ENCODE measurements at regions not wholly inside any gene's neighbourhood (a gene's known extent, or its start where the extent isn't known, plus 50 kb on each side); places are given as distances from the start of the nearest gene placed in this dataset.

- Histone ChIP-seq H3K4me3 (ENCODE audit: low read depth in 1 of 2, low read length in 2 of 2) (no peak overlapping the region), H3K4me1 (ENCODE audit: control insufficient read depth in 1 of 2, insufficient read depth in 2 of 2, low read length in 2 of 2) (peaks cover 0 to 5% of the 10 kb centered on the region in 2 donors), H3K27me3 (ENCODE audit: low read depth, low read length) (peaks cover 6% of the 10 kb centered on the region), H3K27ac (ENCODE audit: low read length) (no peak overlapping the region), H3K36me3 (ENCODE audit: control insufficient read depth in 1 of 2, insufficient read depth in 2 of 2, low read length in 2 of 2) (no peaks in the 10 kb centered on the region), H3K9me3 (ENCODE audit: control insufficient read depth in 1 of 2, low read length in 2 of 2) (no peaks in the 10 kb centered on the region)
Observed at GRCh38 chr17:79215631-79216030, 141.0 kb downstream of the ENGASE start.

DNA sequence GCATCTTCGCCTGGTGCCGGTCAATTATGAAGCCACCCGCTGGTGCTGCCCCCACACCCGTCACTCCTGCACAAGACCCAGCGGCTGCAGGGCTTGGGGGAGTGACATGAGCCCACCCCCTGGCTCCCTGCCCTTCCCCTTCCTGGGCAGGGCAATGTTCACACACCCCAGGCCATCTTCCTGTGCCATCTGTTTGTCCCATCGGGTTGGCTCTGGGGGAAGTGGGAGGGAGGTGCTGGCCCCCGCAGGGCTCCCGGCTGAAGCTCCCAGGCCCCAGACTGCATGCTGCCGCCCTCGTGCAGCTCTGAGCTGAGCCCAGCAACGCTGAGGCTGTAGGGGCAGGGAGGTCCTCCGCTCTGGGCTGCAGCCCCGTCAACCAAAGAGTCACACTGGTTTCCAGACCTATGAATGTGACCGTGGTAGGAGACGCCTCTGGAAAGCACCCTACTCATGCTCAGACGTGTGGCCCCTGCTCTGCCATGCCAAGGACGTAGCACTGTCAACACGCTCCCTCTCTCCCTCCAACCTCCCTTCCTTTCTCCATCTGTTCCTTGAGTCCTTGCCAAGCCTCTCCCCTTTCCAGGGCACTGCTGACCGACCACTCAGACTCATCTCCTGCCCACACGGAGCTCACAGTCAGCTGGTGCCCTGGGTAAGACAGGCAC, 140.4 kb downstream of the ENGASE start:
- Histone ChIP-seq H3K36me3 (ENCODE audit: control insufficient read depth in 1 of 2, insufficient read depth in 2 of 2, low read length in 2 of 2) (no peaks in the 10 kb centered on the region), H3K27me3 (ENCODE audit: low read depth, low read length) (peaks cover under 1% of the 10 kb centered on the region), H3K4me3 (ENCODE audit: low read depth in 1 of 2, low read length in 2 of 2) (no peak overlapping the region), H3K27ac (ENCODE audit: low read length) (no peak overlapping the region), H3K9me3 (ENCODE audit: control insufficient read depth in 1 of 2, low read length in 2 of 2) (no peaks in the 10 kb centered on the region), H3K4me1 (ENCODE audit: control insufficient read depth in 1 of 2, insufficient read depth in 2 of 2, low read length in 2 of 2) (no peaks in the 10 kb centered on the region)

DNA sequence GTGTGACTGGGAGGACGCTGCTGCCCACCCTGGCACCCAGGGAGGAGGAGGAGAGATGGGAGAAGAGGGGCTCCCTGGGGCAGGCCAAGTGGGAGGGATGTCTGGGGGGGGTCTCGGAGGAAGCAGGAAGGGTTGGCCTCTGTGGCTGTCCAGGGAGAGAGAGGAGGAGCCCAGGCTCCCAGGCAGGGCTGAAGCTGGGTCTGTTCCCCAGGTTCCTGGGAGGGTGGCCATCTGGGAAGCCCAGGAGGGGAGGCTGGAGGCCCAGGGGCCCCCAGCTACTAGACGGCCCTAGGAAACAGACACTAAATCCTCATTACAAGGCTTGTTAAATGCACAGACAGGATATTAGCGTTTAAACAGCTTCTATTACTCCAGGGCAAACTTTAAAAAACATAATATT, 139.8 kb downstream of the ENGASE start:
- Histone ChIP-seq H3K4me1 (ENCODE audit: control insufficient read depth in 1 of 2, insufficient read depth in 2 of 2, low read length in 2 of 2) (no peaks in the 10 kb centered on the region), H3K27ac (ENCODE audit: low read length) (no peak overlapping the region), H3K27me3 (ENCODE audit: low read depth, low read length) (no peaks in the 10 kb centered on the region)

DNA sequence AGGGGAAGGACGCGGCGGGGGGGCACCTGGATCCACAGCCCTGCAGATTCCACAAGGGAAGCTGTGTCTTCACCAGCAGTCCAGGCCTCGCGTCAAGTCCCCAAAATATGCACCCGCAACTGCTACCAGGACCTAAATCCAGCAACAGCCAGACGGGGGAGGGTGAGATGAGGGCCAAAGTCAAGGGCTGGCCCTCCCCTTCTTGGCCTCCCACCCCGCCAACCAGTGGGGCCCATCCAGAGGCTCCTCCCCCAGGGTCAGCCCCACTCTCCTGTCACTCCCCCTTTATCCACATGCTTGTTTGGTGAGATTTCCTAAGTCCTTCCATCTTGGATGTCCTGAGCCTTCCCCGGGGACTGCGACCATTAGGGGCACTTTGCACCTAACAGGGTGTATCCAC, 138.7 kb downstream of the ENGASE start:
- Histone ChIP-seq H3K36me3 (ENCODE audit: control insufficient read depth in 1 of 2, insufficient read depth in 2 of 2, low read length in 2 of 2) (no peaks in the 10 kb centered on the region), H3K4me3 (ENCODE audit: low read depth in 1 of 2, low read length in 2 of 2) (no peak overlapping the region), H3K27ac (ENCODE audit: low read length) (no peak overlapping the region), H3K27me3 (ENCODE audit: low read depth, low read length) (no peaks in the 10 kb centered on the region), H3K9me3 (ENCODE audit: control insufficient read depth in 1 of 2, low read length in 2 of 2) (no peaks in the 10 kb centered on the region), H3K4me1 (ENCODE audit: control insufficient read depth in 1 of 2, insufficient read depth in 2 of 2, low read length in 2 of 2) (no peaks in the 10 kb centered on the region)

More for the DNA sequence above, 139.8 kb downstream of the ENGASE start:
- H3K9me3 ChIP-seq (ENCODE audit: control insufficient read depth in 1 of 2, low read length in 2 of 2), result no peaks in the 10 kb centered on the region
- H3K36me3 ChIP-seq (ENCODE audit: control insufficient read depth in 1 of 2, insufficient read depth in 2 of 2, low read length in 2 of 2), result no peaks in the 10 kb centered on the region
- H3K4me3 ChIP-seq (ENCODE audit: low read depth in 1 of 2, low read length in 2 of 2), result no peak overlapping the region

DNA sequence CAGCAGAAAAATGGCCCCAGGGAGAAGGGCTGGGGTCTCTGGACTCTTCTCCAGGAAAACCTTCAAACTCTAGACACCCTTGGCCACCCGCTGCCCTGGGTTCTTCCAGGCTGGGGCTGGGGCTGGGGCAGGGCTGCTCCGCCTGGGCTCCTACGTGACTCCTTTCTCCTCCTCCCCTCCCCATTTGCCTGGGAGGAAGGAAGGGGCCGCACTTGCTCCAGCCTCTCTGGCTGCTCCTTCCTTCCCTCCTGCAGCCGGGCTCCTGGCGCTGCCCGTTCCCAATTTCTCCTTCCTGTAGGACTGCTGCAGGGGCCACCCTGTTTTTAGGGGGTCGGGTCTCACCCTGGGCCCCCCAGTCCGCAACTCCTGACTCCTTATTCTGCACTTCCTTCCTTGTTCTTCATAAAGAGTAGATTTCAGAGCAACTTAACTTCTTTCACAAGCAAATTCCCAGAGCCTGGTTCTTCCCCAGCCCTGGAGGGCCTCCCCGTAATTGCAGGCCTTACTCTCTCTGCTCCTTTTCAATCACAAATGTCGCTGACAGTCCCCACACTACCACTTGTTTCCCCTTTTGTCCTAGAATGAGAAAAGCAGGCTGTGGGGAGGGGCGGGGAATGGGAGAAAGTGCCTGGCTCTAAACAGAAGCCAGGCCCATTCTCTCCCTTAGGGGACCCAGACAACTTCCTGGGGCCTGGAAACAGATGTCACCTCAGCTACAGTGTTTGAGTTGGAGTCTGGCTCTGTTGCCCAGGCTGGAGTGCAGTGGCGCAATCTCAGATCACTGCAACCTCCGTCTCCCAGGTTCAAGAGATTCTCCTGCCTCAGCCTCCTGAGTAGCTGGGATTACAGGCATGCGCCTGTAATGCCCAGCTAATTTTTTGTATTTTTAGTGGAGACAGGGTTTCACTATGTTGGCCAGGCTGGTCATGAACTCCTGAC, 137.8 kb downstream of the ENGASE start:
- H3K27me3 ChIP-seq (ENCODE audit: low read depth, low read length), result no peaks in the 10 kb centered on the region
- H3K27ac ChIP-seq (ENCODE audit: low read length), result no peak overlapping the region
- H3K4me3 ChIP-seq (ENCODE audit: low read depth in 1 of 2, low read length in 2 of 2), result no peak overlapping the region
- no peaks in the 10 kb centered on the region for H3K4me1 ChIP-seq (ENCODE audit: control insufficient read depth in 1 of 2, insufficient read depth in 2 of 2, low read length in 2 of 2)
- no peaks in the 10 kb centered on the region for H3K36me3 ChIP-seq (ENCODE audit: control insufficient read depth in 1 of 2, insufficient read depth in 2 of 2, low read length in 2 of 2)
- no peaks in the 10 kb centered on the region for H3K9me3 ChIP-seq (ENCODE audit: control insufficient read depth in 1 of 2, low read length in 2 of 2)

GRCh38 chr17:79211061-79211770, 136.6 kb downstream of the ENGASE start:
- no peaks in the 10 kb centered on the region for H3K4me1 ChIP-seq (ENCODE audit: control insufficient read depth in 1 of 2, insufficient read depth in 2 of 2, low read length in 2 of 2)
- H3K27me3 ChIP-seq (ENCODE audit: low read depth, low read length), result no peaks in the 10 kb centered on the region
- no peaks in the 10 kb centered on the region for H3K9me3 ChIP-seq (ENCODE audit: control insufficient read depth in 1 of 2, low read length in 2 of 2)
- no peak overlapping the region for H3K4me3 ChIP-seq (ENCODE audit: low read depth in 1 of 2, low read length in 2 of 2)
- H3K36me3 ChIP-seq (ENCODE audit: control insufficient read depth in 1 of 2, insufficient read depth in 2 of 2, low read length in 2 of 2), result no peaks in the 10 kb centered on the region
- H3K27ac ChIP-seq (ENCODE audit: low read length), result no peak overlapping the region

DNA sequence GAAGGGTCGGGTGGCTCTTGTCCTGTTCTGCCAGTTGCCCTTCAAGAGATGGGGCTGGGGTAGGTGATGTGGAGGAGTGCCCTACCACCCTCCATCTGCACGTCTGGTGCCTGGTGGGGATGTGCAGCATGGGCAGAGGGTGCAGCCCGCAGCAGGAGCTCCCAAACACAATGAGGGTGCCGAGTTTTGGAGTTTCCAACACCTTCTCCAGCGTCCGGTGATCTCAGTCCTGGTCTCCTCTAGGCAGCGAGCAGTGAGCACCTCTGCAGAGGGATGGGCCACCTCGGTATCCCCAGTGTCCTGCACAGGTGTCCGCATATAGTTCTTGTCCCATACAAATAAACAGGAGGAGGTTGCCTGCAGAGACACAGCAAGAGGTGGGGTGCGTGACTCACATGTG, 136.0 kb downstream of the ENGASE start:
- Histone ChIP-seq H3K36me3 (ENCODE audit: control insufficient read depth in 1 of 2, insufficient read depth in 2 of 2, low read length in 2 of 2) (no peaks in the 10 kb centered on the region), H3K4me1 (ENCODE audit: control insufficient read depth in 1 of 2, insufficient read depth in 2 of 2, low read length in 2 of 2) (no peaks in the 10 kb centered on the region), H3K27ac (ENCODE audit: low read length) (no peak overlapping the region), H3K4me3 (ENCODE audit: low read depth in 1 of 2, low read length in 2 of 2) (no peak overlapping the region), H3K27me3 (ENCODE audit: low read depth, low read length) (no peaks in the 10 kb centered on the region), H3K9me3 (ENCODE audit: control insufficient read depth in 1 of 2, low read length in 2 of 2) (no peaks in the 10 kb centered on the region)

GRCh38 chr17:79207960-79208359, 133.3 kb downstream of the ENGASE start:
- Histone ChIP-seq H3K27me3 (ENCODE audit: low read depth, low read length) (no peaks in the 10 kb centered on the region), H3K4me3 (ENCODE audit: low read depth in 1 of 2, low read length in 2 of 2) (no peak overlapping the region), H3K36me3 (ENCODE audit: control insufficient read depth in 1 of 2, insufficient read depth in 2 of 2, low read length in 2 of 2) (no peaks in the 10 kb centered on the region), H3K9me3 (ENCODE audit: control insufficient read depth in 1 of 2, low read length in 2 of 2) (no peaks in the 10 kb centered on the region), H3K4me1 (ENCODE audit: control insufficient read depth in 1 of 2, insufficient read depth in 2 of 2, low read length in 2 of 2) (no peaks in the 10 kb centered on the region), H3K27ac (ENCODE audit: low read length) (no peak overlapping the region)

DNA sequence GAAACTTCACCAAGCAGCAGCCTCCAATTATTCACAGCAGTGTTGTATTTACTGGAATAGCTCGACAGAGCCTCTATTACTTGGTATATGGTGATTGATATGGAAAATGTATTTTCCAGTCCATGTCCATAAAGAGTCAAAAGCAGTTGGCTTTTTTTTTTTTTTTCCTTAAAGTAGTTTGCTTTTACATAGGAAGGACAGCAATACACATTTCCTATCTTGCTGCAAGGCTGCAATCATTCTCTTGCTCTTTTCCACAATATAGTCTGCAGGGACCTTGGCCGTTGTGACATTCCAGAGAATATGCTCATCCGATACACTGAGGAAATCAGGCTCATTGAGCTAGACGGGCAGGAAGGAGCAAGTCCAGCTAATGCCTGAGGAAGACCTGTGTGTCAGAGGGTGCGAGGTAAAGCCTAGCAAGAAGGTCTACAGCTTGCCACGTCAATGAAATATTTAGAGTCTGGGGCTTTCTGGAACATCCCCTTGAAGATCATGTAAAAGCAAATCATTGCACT, 131.1 kb downstream of the ENGASE start:
- Histone ChIP-seq H3K4me3 (ENCODE audit: low read depth in 1 of 2, low read length in 2 of 2) (no peak overlapping the region), H3K27me3 (ENCODE audit: low read depth, low read length) (no peaks in the 10 kb centered on the region), H3K27ac (ENCODE audit: low read length) (no peak overlapping the region), H3K9me3 (ENCODE audit: control insufficient read depth in 1 of 2, low read length in 2 of 2) (no peaks in the 10 kb centered on the region), H3K36me3 (ENCODE audit: control insufficient read depth in 1 of 2, insufficient read depth in 2 of 2, low read length in 2 of 2) (no peaks in the 10 kb centered on the region), H3K4me1 (ENCODE audit: control insufficient read depth in 1 of 2, insufficient read depth in 2 of 2, low read length in 2 of 2) (no peaks in the 10 kb centered on the region)

- Histone ChIP-seq H3K9me3 (ENCODE audit: control insufficient read depth in 1 of 2, low read length in 2 of 2) (no peaks in the 10 kb centered on the region), H3K4me3 (ENCODE audit: low read depth in 1 of 2, low read length in 2 of 2) (no peak overlapping the region), H3K27me3 (ENCODE audit: low read depth, low read length) (no peaks in the 10 kb centered on the region), H3K36me3 (ENCODE audit: control insufficient read depth in 1 of 2, insufficient read depth in 2 of 2, low read length in 2 of 2) (no peaks in the 10 kb centered on the region), H3K4me1 (ENCODE audit: control insufficient read depth in 1 of 2, insufficient read depth in 2 of 2, low read length in 2 of 2) (no peaks in the 10 kb centered on the region), H3K27ac (ENCODE audit: low read length) (no peak overlapping the region)
Observed at GRCh38 chr17:79204261-79204660, 129.6 kb downstream of the ENGASE start.

DNA sequence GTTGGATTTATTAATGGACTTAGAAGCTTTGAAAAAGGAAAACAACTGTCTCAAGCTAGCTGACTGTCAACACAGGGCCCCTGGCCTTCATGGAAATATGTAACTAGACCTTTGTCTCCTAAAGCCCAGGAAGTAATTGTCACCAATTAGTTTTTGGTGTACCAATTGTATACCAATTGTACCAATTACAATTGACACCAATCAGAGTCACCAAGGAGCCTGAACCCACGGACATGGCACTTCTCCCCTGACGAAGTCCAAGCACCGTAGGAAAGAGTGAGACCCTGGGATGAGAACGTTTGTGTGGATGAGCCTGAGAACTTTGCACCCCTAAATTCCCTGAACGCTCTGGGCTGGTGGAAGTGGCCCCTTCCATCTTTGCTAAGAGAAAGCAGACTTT, 129.0 kb downstream of the ENGASE start:
- H3K36me3 ChIP-seq (ENCODE audit: control insufficient read depth in 1 of 2, insufficient read depth in 2 of 2, low read length in 2 of 2), result no peaks in the 10 kb centered on the region
- no peaks in the 10 kb centered on the region for H3K27me3 ChIP-seq (ENCODE audit: low read depth, low read length)
- H3K4me1 ChIP-seq (ENCODE audit: control insufficient read depth in 1 of 2, insufficient read depth in 2 of 2, low read length in 2 of 2), result no peaks in the 10 kb centered on the region

More for the DNA sequence above, 129.0 kb downstream of the ENGASE start:
- H3K27ac ChIP-seq (ENCODE audit: low read length), result no peak overlapping the region
- no peak overlapping the region for H3K4me3 ChIP-seq (ENCODE audit: low read depth in 1 of 2, low read length in 2 of 2)
- no peaks in the 10 kb centered on the region for H3K9me3 ChIP-seq (ENCODE audit: control insufficient read depth in 1 of 2, low read length in 2 of 2)

All from muscle layer of duodenum (tissue), 2 donors.